Activated CD8-positive, alpha-beta memory T cell treated with anti-CD3 and anti-CD28 coated beads, Interleukin-2, amount 50 U/mL, for 1 hour (primary cell): ENCODE measurements at regions not wholly inside any gene's neighbourhood (a gene's known extent, or its start where the extent isn't known, plus 50 kb on each side); places are given as distances from the start of the nearest gene placed in this dataset.

Experiments
- DNase-seq: peaks from one replicate; pipeline ENCODE4 v3.0.0-alpha.2; 2020; ENCODE audit errors: extremely low read depth

DNA sequence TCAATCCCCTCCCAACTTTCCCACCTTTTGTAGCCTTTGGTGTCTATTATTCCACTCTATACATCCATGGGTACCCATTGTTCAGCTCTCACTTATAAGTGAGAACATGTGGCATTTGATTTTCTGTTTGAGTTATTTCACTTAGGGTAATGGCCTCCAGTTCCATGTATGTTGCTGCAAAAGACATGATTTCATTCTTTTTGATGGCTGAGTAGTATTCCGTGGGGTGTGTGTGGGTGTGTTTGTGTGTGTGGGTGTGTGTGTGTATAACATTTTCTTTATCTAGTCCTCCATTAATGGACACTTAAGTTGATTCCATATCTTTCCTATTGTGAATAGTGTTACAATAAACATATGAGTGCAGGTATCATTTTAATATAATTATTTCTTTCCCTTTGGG is 157.5 kb upstream of the FSTL4 start:
- DNase-seq: no peak

DNA sequence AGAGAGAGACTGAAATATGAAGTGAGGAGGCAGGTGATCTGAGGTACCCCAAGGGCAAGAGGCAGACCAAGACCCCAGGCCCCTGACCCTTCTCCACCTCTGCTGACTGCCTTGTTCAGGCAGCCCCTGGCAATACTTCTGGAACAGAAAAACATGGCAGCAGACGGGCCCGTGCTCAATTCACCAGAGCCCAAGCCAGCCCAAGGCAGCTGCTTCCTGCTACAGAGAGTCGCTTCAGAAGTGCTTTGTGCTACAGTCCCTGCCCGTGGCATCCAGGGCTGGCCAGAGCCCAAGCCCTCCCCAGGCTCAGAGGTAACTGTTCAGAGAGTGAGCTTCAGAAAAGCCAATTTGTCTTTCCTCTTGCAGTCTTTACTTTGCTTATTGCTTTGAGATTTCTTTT is 151.4 kb upstream of the FSTL4 start:
- DNase-seq: no peak

GRCh38 chr5:133761632-133762031 is 149.3 kb upstream of the FSTL4 start:
- no peak for DNase-seq

- no peak for DNase-seq
Measured at GRCh38 chr5:133760532-133760931, 148.2 kb upstream of the FSTL4 start.

DNA sequence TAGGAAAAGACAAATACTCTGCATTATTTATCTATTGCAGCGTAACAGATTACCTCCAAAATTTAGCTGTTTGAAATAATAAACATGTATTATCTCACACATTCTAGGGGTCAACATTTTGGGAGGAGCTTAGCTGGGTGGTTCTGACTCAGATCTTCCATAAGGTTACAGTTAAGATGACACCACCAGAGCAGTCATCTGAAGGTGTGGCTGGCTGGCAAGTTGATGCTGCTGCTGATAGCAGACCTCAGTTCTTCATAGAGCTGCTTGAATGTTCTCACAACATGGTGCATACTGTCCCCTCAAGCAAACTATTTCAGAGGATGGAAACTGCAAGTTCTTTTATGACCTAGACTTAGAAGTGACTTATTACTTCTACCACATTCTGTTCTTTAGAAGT is 146.3 kb upstream of the FSTL4 start:
- no peak for DNase-seq

DNA sequence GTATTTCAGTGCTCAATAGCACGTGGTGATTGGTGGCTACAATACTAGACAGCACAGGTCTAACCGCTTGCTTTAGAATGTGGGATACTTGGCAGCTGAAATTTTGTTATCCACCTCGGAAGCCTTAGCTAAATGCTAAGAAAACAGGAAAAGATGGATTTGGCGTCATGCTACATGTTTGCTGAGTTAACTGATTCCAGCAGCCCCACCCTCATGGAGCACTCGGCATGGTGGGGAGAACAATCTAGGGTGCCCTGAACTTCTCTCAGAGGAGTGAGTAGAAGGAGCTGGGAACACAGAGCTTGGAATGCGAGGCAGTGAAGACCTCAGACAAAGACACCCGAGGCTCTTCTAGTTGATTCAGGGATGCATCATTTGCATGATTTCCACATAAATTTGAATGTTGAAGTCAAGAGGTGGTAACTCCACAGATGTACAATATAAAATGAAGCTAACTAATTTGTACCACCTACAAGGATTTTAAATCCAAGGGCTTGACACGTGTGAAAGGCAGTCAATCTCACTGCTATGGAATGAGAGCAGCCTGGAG is 145.1 kb upstream of the FSTL4 start:
- DNase-seq: no peak

- DNase-seq: no peak
Measured at GRCh38 chr5:133756756-133757155, 144.4 kb upstream of the FSTL4 start.

- DNase-seq: no peak
Measured at GRCh38 chr5:133756036-133756435, 143.7 kb upstream of the FSTL4 start.

DNA sequence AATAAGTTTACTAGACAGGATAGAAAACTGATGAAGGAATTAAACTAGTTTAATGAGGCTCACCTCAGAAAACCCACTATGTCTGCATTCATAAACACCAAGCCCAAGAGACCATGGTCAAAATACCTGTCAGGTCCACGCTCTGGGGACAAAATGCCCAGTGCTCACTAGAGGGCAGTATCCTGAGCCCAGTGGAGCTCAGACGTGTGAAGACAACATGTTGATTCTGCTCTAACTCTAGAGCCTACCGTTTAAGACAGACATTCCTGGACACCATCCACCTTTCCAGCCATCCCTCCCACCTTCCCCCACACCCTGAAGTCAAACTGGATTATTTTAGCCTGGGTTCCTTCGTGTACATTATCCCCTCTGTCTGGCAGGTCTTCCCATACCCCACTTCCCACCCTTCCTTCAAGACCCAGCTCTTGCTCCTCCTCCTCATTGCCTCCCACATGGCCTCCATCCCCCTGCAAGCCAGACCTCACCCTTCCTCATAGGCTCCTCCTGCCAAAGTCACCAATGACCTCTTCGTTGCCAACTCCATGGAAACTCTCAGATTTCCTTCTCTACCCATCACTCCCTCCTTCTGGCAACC is 142.3 kb upstream of the FSTL4 start:
- no peak for DNase-seq

- DNase-seq: no peak
Measured at GRCh38 chr5:133753856-133754255, 141.5 kb upstream of the FSTL4 start.

- no peak for DNase-seq
Measured at GRCh38 chr5:133751846-133752245, 139.5 kb upstream of the FSTL4 start.

DNA sequence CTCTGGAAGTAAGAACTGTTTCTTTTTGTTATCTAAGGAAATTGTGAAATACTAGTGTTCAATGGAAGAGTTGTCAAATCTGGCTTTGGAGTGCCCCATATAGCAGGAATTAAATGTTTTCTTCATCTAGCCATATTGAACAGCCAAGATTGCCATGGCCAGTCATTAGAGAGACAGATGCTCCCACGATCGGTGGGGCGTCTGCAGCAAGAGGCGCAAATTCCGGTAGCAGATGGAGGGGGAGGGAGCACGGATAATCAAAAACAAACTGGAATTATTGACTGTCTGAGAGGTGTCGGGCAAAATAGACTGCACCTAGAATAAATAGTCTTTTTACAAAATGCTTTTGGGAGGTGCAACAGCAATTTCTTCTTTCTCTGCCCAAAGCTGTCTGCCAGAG is 139.1 kb upstream of the FSTL4 start:
- no peak for DNase-seq

DNA sequence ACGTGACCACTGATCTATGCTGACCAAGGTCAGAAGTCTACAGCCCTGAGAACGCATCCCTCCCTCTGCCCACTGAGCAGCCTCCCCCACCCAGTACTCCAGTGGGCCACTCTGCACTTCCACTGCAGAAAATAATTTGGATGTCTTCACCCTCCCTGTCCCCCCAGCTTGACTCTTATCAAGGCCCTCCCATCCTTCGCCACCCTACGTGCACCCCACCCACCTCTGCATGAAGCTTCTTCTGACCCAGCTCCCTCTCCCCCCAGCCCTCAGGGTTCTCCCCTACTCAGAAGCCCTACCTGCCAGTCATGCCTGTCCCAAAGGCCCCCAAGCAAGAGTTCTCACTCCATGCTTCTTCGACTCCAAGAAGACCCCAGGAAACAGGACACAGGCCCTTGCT is 138.5 kb upstream of the FSTL4 start:
- DNase-seq: no peak

DNA sequence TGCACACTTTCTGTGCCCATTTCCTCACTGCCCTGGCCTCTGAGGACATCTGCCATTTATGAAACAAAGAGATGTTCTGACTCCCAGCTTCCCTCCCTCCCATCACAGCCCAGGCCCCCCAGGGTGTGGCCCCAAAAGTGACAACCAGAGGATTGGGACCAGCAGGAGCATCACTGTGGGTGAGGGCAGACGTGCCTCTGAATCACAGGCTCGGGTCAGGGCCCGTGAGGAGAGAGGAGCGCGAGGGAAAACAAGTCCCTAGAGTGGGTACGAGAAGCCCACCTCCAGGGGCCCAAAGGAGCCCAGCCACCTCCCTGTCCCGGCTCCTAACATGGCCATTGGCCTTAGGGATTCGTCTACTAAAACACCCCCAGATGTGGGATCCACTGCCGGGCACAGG is 138.0 kb upstream of the FSTL4 start:
- DNase-seq: no peak

DNA sequence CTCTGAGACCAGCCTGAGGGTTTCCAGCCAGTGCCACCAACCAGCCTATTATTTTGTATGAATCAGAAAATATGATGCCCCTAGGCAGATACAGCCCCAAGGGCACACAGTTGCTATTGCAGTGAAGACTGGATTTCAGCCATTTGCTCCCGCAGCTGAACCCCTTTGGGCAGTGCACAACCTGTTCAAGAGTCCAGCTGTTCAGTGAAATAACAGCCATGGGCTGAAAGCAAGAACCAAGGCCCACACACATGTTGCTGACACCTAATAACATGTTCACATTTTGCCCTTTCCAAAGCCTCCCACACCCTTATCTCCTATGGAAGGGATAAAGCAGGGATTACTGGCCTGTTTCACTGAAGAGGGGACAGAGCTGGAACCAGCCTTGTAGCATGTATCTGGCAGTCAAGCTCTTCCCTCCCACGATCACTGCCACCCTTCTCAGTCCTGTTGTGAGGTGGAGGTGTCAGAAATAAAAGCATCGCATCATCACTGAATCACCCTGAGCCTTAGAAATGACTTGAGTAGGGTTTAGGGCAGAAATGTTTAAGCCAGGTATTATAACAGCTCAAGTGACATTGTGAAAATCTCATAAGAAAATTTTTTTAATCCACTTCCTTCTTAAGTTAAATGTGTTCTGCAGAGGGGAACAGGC is 137.1 kb upstream of the FSTL4 start:
- DNase-seq: no peak

- DNase-seq: no peak
Measured at GRCh38 chr5:133746834-133747233, 134.5 kb upstream of the FSTL4 start.

GRCh38 chr5:133744960-133745308 is 132.6 kb upstream of the FSTL4 start:
- no peak for DNase-seq

DNA sequence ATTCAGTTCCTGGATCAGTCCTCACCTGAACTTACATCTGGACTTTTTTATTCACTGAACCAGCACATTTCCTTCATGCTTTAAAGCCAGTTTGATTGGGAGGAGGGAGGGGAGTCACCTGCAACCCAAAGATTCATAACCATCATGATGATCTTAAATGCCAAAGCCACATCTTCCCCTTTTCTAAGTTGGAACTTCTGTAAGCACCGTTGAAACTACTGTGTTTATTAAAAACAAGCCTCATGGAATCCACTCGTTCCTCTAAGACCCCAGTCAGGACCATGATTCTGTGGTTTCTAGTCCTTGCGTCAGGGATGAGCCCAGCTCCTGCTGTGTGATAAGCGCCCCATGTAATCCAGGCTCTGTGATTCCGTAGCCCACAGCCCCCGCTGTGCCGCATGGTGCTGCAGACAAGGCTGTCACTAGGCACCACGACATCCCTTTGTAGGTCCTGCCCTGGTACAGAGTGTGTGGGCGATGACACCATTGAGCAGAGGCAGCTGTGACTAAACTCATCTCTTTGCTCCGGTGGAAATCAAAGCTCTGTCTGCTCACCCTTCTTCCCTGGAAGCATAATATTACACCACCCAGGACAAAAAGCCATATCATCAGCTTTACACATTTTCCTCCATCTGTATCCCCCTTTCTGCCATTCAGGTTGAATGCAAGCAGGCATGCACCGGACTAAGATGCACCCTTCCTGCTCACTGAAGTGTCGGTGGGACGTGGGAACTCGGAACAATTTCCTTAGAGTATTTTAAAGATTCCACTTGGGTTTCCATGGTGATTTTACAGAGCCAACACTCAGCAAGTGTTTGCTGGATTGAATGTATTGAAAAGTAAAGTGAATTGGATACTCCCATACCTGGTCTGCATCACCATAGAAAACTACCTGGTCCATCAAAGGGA is 132.0 kb upstream of the FSTL4 start:
- no peak for DNase-seq

- no peak for DNase-seq
Measured at GRCh38 chr5:133742431-133742988, 130.2 kb upstream of the FSTL4 start.

- no peak for DNase-seq
Measured at GRCh38 chr5:133741818-133742355, 129.5 kb upstream of the FSTL4 start.

GRCh38 chr5:133741396-133741795 is 129.1 kb upstream of the FSTL4 start:
- no peak for DNase-seq

- no peak for DNase-seq
Measured at GRCh38 chr5:133739181-133739780, 126.9 kb upstream of the FSTL4 start.
